Smooth muscle cell (in vitro differentiated cells): ENCODE measurements at regions not wholly inside any gene's neighbourhood (a gene's known extent, or its start where the extent isn't known, plus 50 kb on each side); places are given as distances from the start of the nearest gene placed in this dataset.

Experiments used
- DNase-seq: peaks from one replicate; lab custom pipeline; 2025; ENCODE audit not compliant: unreplicated experiment; lab: John Stamatoyannopoulos, UW
- H2AFZ ChIP-seq: fragments of 200-600 bp; sonication (generic); 2 replicates; pipeline ENCODE4 v1.6.0; 2016; ENCODE audit warnings: antibody characterized with exemption, low read depth, mild to moderate bottlenecking
- H3F3A ChIP-seq: fragments of 200-600 bp; sonication (generic); 2 replicates; pipeline ENCODE4 v1.6.0; 2017; ENCODE audit warnings: antibody characterized with exemption, low read depth
- H3K27ac ChIP-seq: fragments of 200-600 bp; sonication (generic); 2 replicates; pipeline ENCODE4 v1.5.1; 2016; ENCODE audit warnings: low read depth, mild to moderate bottlenecking
- H3K27me3 ChIP-seq: fragments of 200-600 bp; sonication (generic); 2 replicates; pipeline ENCODE4 v1.6.1; 2016; ENCODE audit warnings: low read depth, mild to moderate bottlenecking
- H3K36me3 ChIP-seq: fragments of 200-600 bp; sonication (generic); 2 replicates; pipeline ENCODE4 v1.5.1; 2016; ENCODE audit warnings: low read depth
- H3K4me1 ChIP-seq: fragments of 200-600 bp; sonication (generic); 2 replicates; pipeline ENCODE4 v1.5.1; 2016; ENCODE audit warnings: low read depth
- H3K4me2 ChIP-seq: fragments of 200-600 bp; sonication (generic); 2 replicates; pipeline ENCODE4 v1.6.0; 2016; ENCODE audit warnings: mild to moderate bottlenecking
- H3K4me3 ChIP-seq: fragments of 200-600 bp; sonication (generic); 2 replicates; pipeline ENCODE4 v1.5.1; 2016; ENCODE audit warnings: mild to moderate bottlenecking
- H3K79me2 ChIP-seq: fragments of 200-600 bp; sonication (generic); 2 replicates; pipeline ENCODE4 v1.6.0; 2016; ENCODE audit warnings: low read depth, mild to moderate bottlenecking
- H3K9ac ChIP-seq: fragments of 200-600 bp; sonication (generic); 2 replicates; pipeline ENCODE4 v1.6.0; 2016; ENCODE audit warnings: low read depth
- H3K9me3 ChIP-seq: fragments of 200-600 bp; sonication (generic); replicated peaks from 2 replicates; pipeline ENCODE4 v1.5.1; 2016; ENCODE audit warnings: low read depth
- H4K20me1 ChIP-seq: fragments of 200-600 bp; sonication (generic); 2 replicates; pipeline ENCODE4 v1.6.0; 2016; ENCODE audit warnings: low read depth
- CTCF ChIP-seq: fragments of 200-600 bp; sonication (generic); IDR thresholded peaks from 2 replicates; pipeline ENCODE4 v1.5.1; 2017; ENCODE audit warnings: borderline replicate concordance, mild to moderate bottlenecking, antibody characterized with exemption; ENCODE audit not compliant: insufficient read depth, poor library complexity, severe bottlenecking
- WGBS: methylation state at CpG from one replicate; pipeline ENCODE4 v1.1.7; 2016; ENCODE audit warnings: low lambda C conversion rate; 5-methylcytosine and 5-hydroxymethylcytosine counted together

DNA sequence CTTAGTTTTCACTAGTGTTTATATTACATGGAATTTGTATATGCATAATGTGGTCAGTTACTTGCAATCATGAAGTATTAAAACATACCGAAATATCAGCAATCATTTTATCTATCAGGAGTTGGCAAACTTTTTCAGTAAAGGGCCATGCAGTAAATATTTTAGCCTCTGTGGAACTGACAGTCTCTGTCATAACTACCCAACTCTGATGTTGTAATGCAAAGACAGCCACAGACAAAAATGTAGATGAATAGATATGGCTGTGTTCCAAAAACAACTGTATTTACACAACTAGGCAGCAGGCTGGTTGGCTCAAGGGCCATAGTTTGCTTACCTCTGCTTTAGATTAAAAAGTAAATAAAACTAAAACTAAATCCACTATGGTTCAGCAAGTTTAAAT, 200.2 kb downstream of the HS3ST1 start:
- Histone ChIP-seq H3K9me3 (no peaks in the 10 kb centered on the region), H3K4me3 (no peak overlapping the region), H3K27ac (no peak overlapping the region), H3F3A (peaks cover 4% of the 10 kb centered on the region), H2AFZ (no peak overlapping the region), H3K36me3 (no peaks in the 10 kb centered on the region), H3K9ac (no peak overlapping the region), H4K20me1 (no peaks in the 10 kb centered on the region), H3K79me2 (no peaks in the 10 kb centered on the region), H3K4me2 (peak overlapping the region; percentile 32), H3K27me3 (no peaks in the 10 kb centered on the region), H3K4me1 (peaks cover 19% of the 10 kb centered on the region)
- no peak for DNase-seq
- TF ChIP-seq CTCF: no peak
- 48% methylated on average over 1 of the region's 1 CpG for WGBS

- Histone ChIP-seq H4K20me1 (no peaks in the 10 kb centered on the region), H3K27me3 (no peaks in the 10 kb centered on the region), H3K36me3 (no peaks in the 10 kb centered on the region), H3F3A (no peaks in the 10 kb centered on the region), H3K27ac (no peak overlapping the region), H2AFZ (no peak overlapping the region), H3K9ac (no peak overlapping the region), H3K4me2 (no peak overlapping the region), H3K4me1 (peaks cover 1% of the 10 kb centered on the region), H3K79me2 (no peaks in the 10 kb centered on the region), H3K4me3 (no peak overlapping the region), H3K9me3 (no peaks in the 10 kb centered on the region)
- DNase-seq: no peak
- no peak for TF ChIP-seq CTCF
- WGBS: 92% methylated on average over 9 of the region's 9 CpGs
Observed at GRCh38 chr4:11223311-11223710, 205.4 kb downstream of the HS3ST1 start.

DNA sequence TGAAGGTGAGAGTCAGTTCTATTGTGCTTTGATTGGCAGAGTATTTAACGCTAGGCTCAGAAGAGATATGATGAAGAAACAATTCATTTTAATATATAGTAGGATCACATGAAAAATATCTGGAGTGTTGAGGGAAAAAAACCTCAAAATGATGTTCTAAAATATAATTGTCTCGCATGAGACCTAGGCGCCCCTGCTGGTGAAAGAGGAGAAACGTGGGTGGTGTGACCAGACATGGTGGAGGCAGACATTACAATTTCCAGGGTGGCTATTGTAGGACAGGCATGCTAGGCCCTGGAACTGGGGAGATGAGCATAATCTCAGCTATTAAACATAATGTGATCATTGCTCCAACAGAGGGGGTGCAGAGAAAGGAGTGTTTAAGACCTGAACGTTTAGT, 210.0 kb downstream of the HS3ST1 start:
- Histone ChIP-seq H3K9me3 (no peaks in the 10 kb centered on the region), H3K4me3 (no peak overlapping the region), H3F3A (no peaks in the 10 kb centered on the region), H3K36me3 (no peaks in the 10 kb centered on the region), H3K79me2 (no peaks in the 10 kb centered on the region), H3K4me2 (no peak overlapping the region), H4K20me1 (no peaks in the 10 kb centered on the region), H3K4me1 (no peaks in the 10 kb centered on the region), H2AFZ (no peak overlapping the region), H3K9ac (no peak overlapping the region), H3K27me3 (no peaks in the 10 kb centered on the region), H3K27ac (no peak overlapping the region)
- 89% methylated on average over 5 of the region's 5 CpGs for WGBS
- DNase-seq: no peak
- TF ChIP-seq CTCF: no peak

GRCh38 chr4:11216520-11216919, 212.2 kb downstream of the HS3ST1 start:
- Histone ChIP-seq H3K4me3 (no peak overlapping the region), H3K4me2 (no peak overlapping the region), H2AFZ (no peak overlapping the region), H3K4me1 (no peaks in the 10 kb centered on the region), H4K20me1 (no peaks in the 10 kb centered on the region), H3K36me3 (no peaks in the 10 kb centered on the region), H3K27ac (no peak overlapping the region), H3K9ac (no peak overlapping the region), H3K27me3 (no peaks in the 10 kb centered on the region), H3F3A (no peaks in the 10 kb centered on the region), H3K79me2 (no peaks in the 10 kb centered on the region), H3K9me3 (no peaks in the 10 kb centered on the region)
- DNase-seq: no peak
- TF ChIP-seq CTCF: no peak
